RWPE1 (cell line): ENCODE measurements at regions not wholly inside any gene's neighbourhood (a gene's known extent, or its start where the extent isn't known, plus 50 kb on each side); places are given as distances from the start of the nearest gene placed in this dataset.

ENCODE experiments used
- CTCF ChIA-PET: fragments of 350-600 bp; sonication (Branson Sonifier 250); formaldehyde crosslinking; extraction: SDS; loops from one replicate; lab custom pipeline; 2021; lab: Yijun Ruan, JAX
- POLR2A ChIA-PET: fragments of 400-600 bp; formaldehyde crosslinking; extraction: SDS; loops from one replicate; lab custom pipeline; 2020; ENCODE audit warnings: antibody characterized with exemption; ENCODE audit not compliant: low non-redundant PET; lab: Yijun Ruan, JAX
- DNase-seq: peaks from one replicate; pipeline ENCODE4 v3.0.0; 2012; ENCODE audit warnings: low spot score
- H3K27ac ChIP-seq: fragments of 450-650 bp; 2 replicates; pipeline ENCODE4 v1.5.1; 2017
- TF ChIP-seq, protein P1 (sequence below): fragments of 450-650 bp; conservative IDR thresholded peaks from 2 replicates; pipeline ENCODE4 v1.5.1; 2017; ENCODE audit warnings: low read depth, mild to moderate bottlenecking

DNA sequence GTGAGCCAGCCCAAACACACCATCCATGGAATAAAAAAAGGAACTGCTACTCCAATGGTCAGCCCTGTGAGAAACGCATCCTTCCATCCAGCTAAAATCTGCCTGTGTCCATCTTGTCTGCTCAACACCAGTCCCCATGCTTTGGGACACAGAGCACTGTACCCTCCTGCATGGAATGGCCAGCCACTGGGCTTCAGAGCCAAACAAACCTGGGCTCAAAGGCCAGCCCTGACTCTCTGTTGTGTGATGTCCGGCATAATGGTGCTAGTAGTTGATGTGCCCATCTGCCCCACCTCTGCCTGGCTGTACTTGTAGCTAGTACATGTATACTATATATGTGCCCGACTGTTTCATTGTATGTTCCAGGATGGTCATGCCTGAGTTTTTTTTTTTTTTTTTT is 77.6 kb upstream of the AMZ2 start:
- H3K27ac ChIP-seq = no peak overlapping the region
- DNase-seq = no peak
- POLR2A ChIA-PET = no interaction called here
- TF ChIP-seq, protein P1, sequence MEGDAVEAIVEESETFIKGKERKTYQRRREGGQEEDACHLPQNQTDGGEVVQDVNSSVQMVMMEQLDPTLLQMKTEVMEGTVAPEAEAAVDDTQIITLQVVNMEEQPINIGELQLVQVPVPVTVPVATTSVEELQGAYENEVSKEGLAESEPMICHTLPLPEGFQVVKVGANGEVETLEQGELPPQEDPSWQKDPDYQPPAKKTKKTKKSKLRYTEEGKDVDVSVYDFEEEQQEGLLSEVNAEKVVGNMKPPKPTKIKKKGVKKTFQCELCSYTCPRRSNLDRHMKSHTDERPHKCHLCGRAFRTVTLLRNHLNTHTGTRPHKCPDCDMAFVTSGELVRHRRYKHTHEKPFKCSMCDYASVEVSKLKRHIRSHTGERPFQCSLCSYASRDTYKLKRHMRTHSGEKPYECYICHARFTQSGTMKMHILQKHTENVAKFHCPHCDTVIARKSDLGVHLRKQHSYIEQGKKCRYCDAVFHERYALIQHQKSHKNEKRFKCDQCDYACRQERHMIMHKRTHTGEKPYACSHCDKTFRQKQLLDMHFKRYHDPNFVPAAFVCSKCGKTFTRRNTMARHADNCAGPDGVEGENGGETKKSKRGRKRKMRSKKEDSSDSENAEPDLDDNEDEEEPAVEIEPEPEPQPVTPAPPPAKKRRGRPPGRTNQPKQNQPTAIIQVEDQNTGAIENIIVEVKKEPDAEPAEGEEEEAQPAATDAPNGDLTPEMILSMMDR = no peak
- CTCF ChIA-PET = interaction anchor here (0.6 kb wide), 1 partner anchor 30 kb away, joined by 3 read pairs; no protein-coding TSS in a partner anchor

DNA sequence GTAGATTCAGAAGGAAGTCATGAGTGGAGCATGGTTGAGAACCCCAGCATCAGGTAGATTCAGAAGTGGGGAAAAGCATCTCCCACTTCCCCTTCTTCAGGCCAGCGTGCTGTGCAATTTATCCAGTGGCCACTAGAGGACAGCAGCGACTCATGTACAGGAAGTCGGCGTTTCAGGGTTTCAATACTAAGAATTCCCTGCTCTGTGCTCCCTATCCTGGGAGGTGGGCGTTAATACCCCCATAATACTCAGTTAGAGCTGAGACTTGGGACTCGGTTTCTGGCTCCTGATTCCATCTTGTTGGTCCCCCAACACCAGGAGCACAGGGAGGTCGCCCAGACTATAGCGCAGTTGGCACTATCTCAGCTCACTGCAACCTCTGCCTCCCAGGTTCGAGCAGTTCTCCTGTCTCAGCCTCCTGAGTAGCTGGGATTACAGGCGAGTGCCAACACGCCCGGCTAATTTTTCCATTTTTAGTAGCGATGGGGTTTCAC is 75.3 kb upstream of the AMZ2 start:
- H3K27ac ChIP-seq = no peak overlapping the region
- ChIA-PET CTCF (interaction anchor here (0.6 to 3.5 kb wide), 13 partner anchors 8 to 314 kb away, joined by 3 to 24 read pairs (median 4); no protein-coding TSS in a partner anchor), POLR2A (no interaction called here)
- DNase-seq = peak; percentile 19
- TF ChIP-seq, protein P1 = peak; percentile 100

DNA sequence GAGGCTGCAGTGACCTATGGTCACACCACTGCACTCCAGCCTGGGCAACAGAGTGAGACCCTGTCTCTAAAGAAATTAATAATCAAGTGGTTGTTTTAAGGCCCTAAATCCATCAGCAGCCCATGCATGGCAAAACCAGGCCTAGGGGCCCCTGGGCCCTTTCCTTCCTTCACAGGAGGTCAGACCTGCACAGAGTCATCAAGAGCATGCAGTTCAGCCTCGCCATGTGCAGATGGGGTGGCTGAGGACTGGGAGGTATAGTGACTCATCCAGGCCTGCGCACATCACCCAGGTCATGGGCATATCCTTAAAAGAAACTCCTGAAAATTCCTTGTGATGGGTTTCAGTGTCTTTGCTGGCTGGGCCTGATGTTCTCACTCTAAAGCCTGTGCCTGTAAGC is 72.4 kb upstream of the AMZ2 start:
- CTCF ChIA-PET = no interaction called here
- TF ChIP-seq, protein P1 = no peak
- POLR2A ChIA-PET = no interaction called here
- H3K27ac ChIP-seq = no peak overlapping the region
- no peak for DNase-seq

DNA sequence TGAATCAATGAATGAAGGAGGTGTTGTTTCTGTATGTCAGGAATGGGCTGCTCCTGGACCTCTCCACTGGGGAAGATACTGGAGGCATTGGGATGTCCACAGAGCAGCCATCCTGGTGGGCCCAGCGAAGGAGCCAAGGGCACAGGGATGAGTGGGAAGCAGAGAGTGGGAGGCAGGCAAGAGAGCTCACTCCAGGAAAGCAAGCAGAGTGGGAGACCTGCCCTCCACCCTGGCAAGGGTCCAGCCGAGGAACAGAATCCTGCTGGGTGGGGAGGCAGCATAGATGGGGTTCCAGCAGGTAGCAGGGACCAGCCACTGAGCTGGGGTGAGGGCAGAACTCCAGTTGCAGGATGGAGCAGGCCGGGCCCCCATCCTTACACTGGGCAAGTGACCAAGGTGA is 71.9 kb upstream of the AMZ2 start:
- ChIA-PET POLR2A (no interaction called here), CTCF (interaction anchor here (0.6 to 0.9 kb wide), 3 partner anchors 22 to 249 kb away, joined by 3 to 4 read pairs (median 3); no protein-coding TSS in a partner anchor)
- TF ChIP-seq, protein P1 = no peak
- H3K27ac ChIP-seq = no peak overlapping the region
- no peak for DNase-seq

DNA sequence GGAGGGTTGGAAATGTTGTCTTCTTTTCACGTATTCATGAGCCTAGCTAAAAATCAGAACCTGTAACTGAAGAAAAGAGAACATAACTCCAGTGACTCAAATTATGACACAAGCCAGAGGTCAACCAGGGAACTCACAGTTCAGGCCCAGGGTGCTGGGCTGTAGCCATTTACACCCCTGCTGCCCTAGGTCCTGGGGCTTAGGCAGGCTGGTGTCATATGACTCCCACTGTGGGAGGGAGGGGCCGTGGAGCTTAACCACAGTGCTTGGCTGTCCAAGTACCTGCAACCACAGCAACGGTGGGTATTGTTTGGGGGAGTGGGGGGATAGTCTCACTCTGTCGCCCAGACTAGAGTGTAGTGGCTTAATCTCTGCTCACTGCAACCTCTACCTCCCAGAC is 71.1 kb upstream of the AMZ2 start:
- TF ChIP-seq, protein P1 = no peak
- H3K27ac ChIP-seq = no peak overlapping the region
- ChIA-PET CTCF (interaction anchor here (0.7 to 0.9 kb wide), 2 partner anchors 21 to 130 kb away, joined by 3 to 4 read pairs; no protein-coding TSS in a partner anchor), POLR2A (no interaction called here)
- DNase-seq = no peak

DNA sequence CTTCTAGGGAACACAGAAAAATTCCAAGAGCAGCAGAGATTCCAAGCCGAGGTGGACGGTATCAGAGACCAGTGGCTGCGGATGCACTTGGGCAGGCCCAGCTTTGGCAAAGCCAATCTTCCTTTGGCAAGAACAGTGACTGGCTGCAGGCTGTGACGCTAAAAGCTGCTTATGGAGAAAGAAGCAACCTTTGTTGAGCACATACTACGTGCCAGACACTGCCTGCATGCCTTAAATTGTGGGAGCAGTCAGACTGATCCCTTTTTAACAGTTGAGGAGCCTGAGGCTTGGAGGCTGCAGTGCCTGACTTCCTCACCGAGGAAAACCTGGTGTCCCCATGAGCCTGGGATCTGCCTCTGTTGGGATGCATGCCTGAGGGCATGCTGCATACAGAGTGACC is 69.0 kb upstream of the AMZ2 start:
- TF ChIP-seq, protein P1 = no peak
- CTCF ChIA-PET = no interaction called here

More for the DNA sequence above, 69.0 kb upstream of the AMZ2 start:
- POLR2A ChIA-PET = no interaction called here
- no peak for DNase-seq
- H3K27ac ChIP-seq = no peak overlapping the region
